ENCODE measurements at regions not wholly inside any gene's neighbourhood (a gene's known extent, or its start where the extent isn't known, plus 50 kb on each side); places are given as distances from the start of the nearest gene placed in this dataset.

GRCh38 chr20:59400708-59401107 lies 100.3 kb downstream of the EDN3 start (continued):
- TF ChIP-seq RAD21 (IDR thresholded peaks at IDR 0.05 in 1 of 2, conservative IDR thresholded peaks at IDR 0.05 in 1 of 2; ENCODE audit: low read depth in 2 of 2, low read length in 2 of 2) (no peak), SRF (IDR thresholded peaks at IDR 0.05; ENCODE audit: low read depth, low read length) (no peak), SP2 (IDR thresholded peaks at IDR 0.05; ENCODE audit: low read length) (no peak), EGR1 (IDR thresholded peaks at IDR 0.05; ENCODE audit: borderline replicate concordance, low read depth, low read length) (no peak), GTF2F1 (IDR thresholded peaks at IDR 0.05; ENCODE audit: borderline replicate concordance, low read depth, low read length) (no peak), CHD1 (IDR thresholded peaks at IDR 0.05; ENCODE audit: low read depth, low read length) (no peak)
